T-cell (primary cell): ENCODE measurements at regions not wholly inside any gene's neighbourhood (a gene's known extent, or its start where the extent isn't known, plus 50 kb on each side); places are given as distances from the start of the nearest gene placed in this dataset.
"Not testable (repeated sequence)": the region's sequence is repeated elsewhere in the genome, so short reads cannot be mapped to it uniquely, and the experiment has no call there.

Experiments used
- ATAC-seq, 4 experiments: fragments of 200-7000 bp in 3 of 4; fragments of 150-1000 bp in 1 of 4; cut with Tn5 transposase; replicated peaks in 1 of 4; 1 replicate in 3 of 4; 2 replicates in 1 of 4; pipeline ENCODE4 v1.10.0; 2021; ENCODE audit warnings: moderate library complexity in 3 of 4, mild to moderate bottlenecking in 2 of 4, moderate number of reproducible peaks in 1 of 4
- CTCF ChIA-PET, 2 donors: fragments of 300-600 bp; sonication (Branson Sonifier 250); formaldehyde crosslinking; loops; one replicate each; lab custom pipeline; 2022; ENCODE audit warnings: antibody characterized with exemption in 2 of 2; lab: Charles Lee
- POLR2A ChIA-PET, 2 donors: fragments of 300-600 bp; sonication (Branson Sonifier 250); formaldehyde crosslinking; loops; one replicate each; lab custom pipeline; 2022; ENCODE audit warnings: antibody characterized with exemption in 2 of 2; lab: Charles Lee
- DNase-seq, 35 experiments: peaks; one replicate each; pipeline versions ENCODE4 v3.0.0 to v3.0.0-alpha.2; 2013 to 2023
- H3K27ac ChIP-seq: one replicate; pipeline ENCODE4 v1.5.1; 2013; ENCODE audit warnings: low read length
- H3K27me3 ChIP-seq, 2 experiments: replicated peaks in 1 of 2; 1 replicate in 1 of 2; 2 replicates in 1 of 2; pipeline versions ENCODE4 v1.6.1 to v1.7.0; 2013; ENCODE audit warnings: low read length in 1 of 2, mixed read lengths in 1 of 2; ENCODE audit not compliant: control insufficient read depth in 2 of 2, insufficient read depth in 2 of 2; ENCODE audit errors: extremely low read depth in 1 of 2
- H3K36me3 ChIP-seq, 2 donors: 1 replicate in 1 of 2; 2 replicates in 1 of 2; pipeline versions ENCODE4 v1.6.1 to v1.7.0; 2013; ENCODE audit warnings: low read length in 1 of 2; ENCODE audit not compliant: control insufficient read depth in 2 of 2, insufficient read depth in 1 of 2; ENCODE audit errors: extremely low read depth in 1 of 2
- H3K4me1 ChIP-seq, 2 experiments: 1 replicate in 1 of 2; 2 replicates in 1 of 2; pipeline versions ENCODE4 v1.6.1 to v1.7.0; 2013; ENCODE audit warnings: low read length in 2 of 2, mixed read lengths in 1 of 2; ENCODE audit not compliant: insufficient read depth in 2 of 2, control insufficient read depth in 1 of 2; ENCODE audit errors: extremely low read depth in 1 of 2
- H3K4me3 ChIP-seq, 2 donors: 1 replicate in 1 of 2; 2 replicates in 1 of 2; pipeline versions ENCODE4 v1.5.1 to v1.7.0; 2013; ENCODE audit warnings: mild to moderate bottlenecking in 2 of 2, low read length in 1 of 2, moderate library complexity in 1 of 2; ENCODE audit not compliant: control insufficient read depth in 1 of 2; ENCODE audit errors: extremely low read depth in 1 of 2
- H3K9me3 ChIP-seq: 2 replicates; pipeline ENCODE4 v1.7.0; 2013
- H3K27ac Mint-ChIP-seq, 2 donors: one replicate each; pipeline ENCODE4 v1.8.0; 2020 to 2021; ENCODE audit warnings: mild to moderate bottlenecking in 2 of 2, mixed read lengths in 2 of 2
- H3K27me3 Mint-ChIP-seq, 2 donors: one replicate each; pipeline ENCODE4 v1.8.0; 2021 to 2022; ENCODE audit warnings: mixed read lengths in 2 of 2
- H3K36me3 Mint-ChIP-seq: one replicate; pipeline ENCODE4 v1.8.0; 2021; ENCODE audit warnings: mixed read lengths
- H3K4me1 Mint-ChIP-seq, 3 donors: one replicate each; pipeline ENCODE4 v1.8.0; 2020 to 2022; ENCODE audit warnings: mixed read lengths in 3 of 3, mild to moderate bottlenecking in 1 of 3
- H3K4me3 Mint-ChIP-seq, 3 donors: one replicate each; pipeline ENCODE4 v1.8.0; 2020 to 2022; ENCODE audit warnings: mild to moderate bottlenecking in 3 of 3, mixed read lengths in 3 of 3, moderate library complexity in 3 of 3
- H3K9me3 Mint-ChIP-seq, 3 donors: one replicate each; pipeline ENCODE4 v1.8.0; 2020 to 2022; ENCODE audit warnings: mixed read lengths in 3 of 3
- WGBS: methylation state at CpG from one replicate; pipeline ENCODE4 v1.1.5; 2013; ENCODE audit warnings: missing lambda C conversion rate; ENCODE audit not compliant: insufficient coverage; 5-methylcytosine and 5-hydroxymethylcytosine counted together

GRCh38 chr5:163340378-163340777, 97.0 kb upstream of the CCNG1 start:
- POLR2A ChIA-PET, H3K9me3 Mint-ChIP-seq, ATAC-seq, H3K9me3 ChIP-seq, H3K4me3 Mint-ChIP-seq, H3K27me3 ChIP-seq, H3K36me3 ChIP-seq, H3K27me3 Mint-ChIP-seq, DNase-seq, H3K27ac Mint-ChIP-seq, H3K36me3 Mint-ChIP-seq, H3K27ac ChIP-seq, H3K4me1 Mint-ChIP-seq, H3K4me3 ChIP-seq, H3K4me1 ChIP-seq, CTCF ChIA-PET: not testable (repeated sequence)
- 70% methylated on average over 3 of the region's 6 CpGs for WGBS

GRCh38 chr5:163342306-163342705, 95.1 kb upstream of the CCNG1 start:
- no peaks in the 10 kb centered on the region for H3K9me3 Mint-ChIP-seq
- ATAC-seq, result no peak
- DNase-seq, result no peak
- no peaks in the 10 kb centered on the region for H3K27me3 ChIP-seq
- no peak overlapping the region for H3K27ac ChIP-seq
- 22% methylated on average over 1 of the region's 2 CpGs for WGBS
- CTCF ChIA-PET, result no interaction called here
- POLR2A ChIA-PET, result no interaction called here
- no peak overlapping the region for H3K27ac Mint-ChIP-seq
- H3K36me3 Mint-ChIP-seq, result no peaks in the 10 kb centered on the region
- H3K4me3 Mint-ChIP-seq, result no peak overlapping the region
- H3K4me1 ChIP-seq, result no peaks in the 10 kb centered on the region
- H3K36me3 ChIP-seq, result no peaks in the 10 kb centered on the region
- H3K9me3 ChIP-seq, result no peaks in the 10 kb centered on the region
- no peaks in the 10 kb centered on the region for H3K4me1 Mint-ChIP-seq
- H3K27me3 Mint-ChIP-seq, result peaks cover 3 to 7% of the 10 kb centered on the region in 2 donors
- H3K4me3 ChIP-seq, result no peak overlapping the region

DNA sequence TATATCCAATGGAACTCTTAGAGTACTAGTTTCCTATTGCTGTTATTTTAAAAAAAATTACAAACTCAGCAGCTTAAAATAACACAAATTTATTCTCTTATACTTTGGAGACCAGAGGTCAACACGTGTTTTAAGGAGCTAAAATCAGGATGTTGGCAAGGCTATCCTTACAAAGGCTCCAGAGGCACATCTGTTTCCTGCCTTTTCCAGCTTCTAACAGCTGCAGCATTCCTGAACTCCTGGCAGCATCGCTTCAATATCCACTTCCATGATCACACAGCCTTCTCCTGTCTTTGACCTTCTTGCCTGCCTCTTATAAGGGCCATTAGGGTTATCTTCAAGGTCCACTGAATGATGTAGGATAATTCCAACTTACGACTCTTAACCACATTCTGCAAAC, 92.2 kb upstream of the CCNG1 start:
- H3K27me3 ChIP-seq, result no peaks in the 10 kb centered on the region
- Mint-ChIP-seq H3K36me3 (no peaks in the 10 kb centered on the region), H3K27me3 (peaks cover 4 to 10% of the 10 kb centered on the region in 2 donors), H3K9me3 (no peaks in the 10 kb centered on the region), H3K4me3 (no peak overlapping the region), H3K27ac (no peak overlapping the region), H3K4me1 (no peaks in the 10 kb centered on the region)
- no peak overlapping the region for H3K4me3 ChIP-seq
- CTCF ChIA-PET, result no interaction called here
- H3K36me3 ChIP-seq, result no peaks in the 10 kb centered on the region
- DNase-seq (no peak), ATAC-seq (no peak)
- POLR2A ChIA-PET, result no interaction called here
- 17% methylated on average over 2 of the region's 3 CpGs for WGBS
- no peaks in the 10 kb centered on the region for H3K9me3 ChIP-seq
- H3K4me1 ChIP-seq, result no peaks in the 10 kb centered on the region
- H3K27ac ChIP-seq, result no peak overlapping the region

- no peaks in the 10 kb centered on the region for H3K36me3 ChIP-seq
- Mint-ChIP-seq H3K27me3 (peaks cover 4 to 14% of the 10 kb centered on the region in 2 donors), H3K36me3 (no peaks in the 10 kb centered on the region), H3K4me3 (no peak overlapping the region), H3K27ac (no peak overlapping the region), H3K9me3 (no peaks in the 10 kb centered on the region), H3K4me1 (no peaks in the 10 kb centered on the region)
- POLR2A ChIA-PET, result no interaction called here
- no peaks in the 10 kb centered on the region for H3K9me3 ChIP-seq
- peak in 27 of 35 experiments; percentile 4 to 64 (median 22) for DNase-seq
- no peak overlapping the region for H3K27ac ChIP-seq
- no peaks in the 10 kb centered on the region for H3K4me1 ChIP-seq
- no peaks in the 10 kb centered on the region for H3K27me3 ChIP-seq
- ATAC-seq, result peak in 1 of 4 experiments; percentile 63
- H3K4me3 ChIP-seq, result no peak overlapping the region
- CTCF ChIA-PET, result interaction anchor here (0.6 to 1.2 kb wide), 7 partner anchors 10 to 205 kb away, joined by 3 to 8 read pairs (median 5); partner anchors contain the start of gene MAT2B (in 1 of the 2)
- WGBS, result no CpG with 5 or more reads among the region's 2 CpGs
Measured at GRCh38 chr5:163347671-163348070, 89.7 kb upstream of the CCNG1 start.

GRCh38 chr5:163350083-163350482, 87.3 kb upstream of the CCNG1 start:
- no peak for ATAC-seq
- no peak overlapping the region for H3K27ac Mint-ChIP-seq

GRCh38 chr5:163352531-163352930, 84.9 kb upstream of the CCNG1 start:
- Histone ChIP-seq H3K9me3 (no peaks in the 10 kb centered on the region), H3K27ac (no peak overlapping the region), H3K27me3 (peaks cover 0 to 2% of the 10 kb centered on the region in 2 experiments), H3K36me3 (no peaks in the 10 kb centered on the region), H3K4me1 (no peaks in the 10 kb centered on the region), H3K4me3 (no peak overlapping the region)
- POLR2A ChIA-PET, result no interaction called here
- Mint-ChIP-seq H3K9me3 (no peaks in the 10 kb centered on the region), H3K27ac (no peak overlapping the region), H3K36me3 (no peaks in the 10 kb centered on the region), H3K4me1 (no peaks in the 10 kb centered on the region), H3K27me3 (peaks cover 4 to 11% of the 10 kb centered on the region in 2 donors), H3K4me3 (no peak overlapping the region)
- CTCF ChIA-PET, result interaction anchor here in 1 of 2 donors (0.5 kb wide), 1 partner anchor 20 kb away, joined by 3 read pairs; no protein-coding TSS in a partner anchor
- no CpG with 5 or more reads among the region's 1 CpG for WGBS
- no peak for ATAC-seq
- DNase-seq, result no peak

More at GRCh38 chr5:163350083-163350482, 87.3 kb upstream of the CCNG1 start:
- ChIA-PET CTCF (no interaction called here), POLR2A (no interaction called here)
- Histone ChIP-seq H3K27ac (no peak overlapping the region), H3K4me1 (no peaks in the 10 kb centered on the region), H3K36me3 (no peaks in the 10 kb centered on the region), H3K9me3 (no peaks in the 10 kb centered on the region), H3K27me3 (peaks cover 0 to 2% of the 10 kb centered on the region in 2 experiments), H3K4me3 (no peak overlapping the region)
- no peaks in the 10 kb centered on the region for H3K36me3 Mint-ChIP-seq
- DNase-seq, result no peak
- no peaks in the 10 kb centered on the region for H3K4me1 Mint-ChIP-seq
- no peak overlapping the region for H3K4me3 Mint-ChIP-seq
- peaks cover 1 to 14% of the 10 kb centered on the region in 2 donors for H3K27me3 Mint-ChIP-seq
- H3K9me3 Mint-ChIP-seq, result no peaks in the 10 kb centered on the region
- WGBS, result 43% methylated on average over 1 of the region's 2 CpGs

DNA sequence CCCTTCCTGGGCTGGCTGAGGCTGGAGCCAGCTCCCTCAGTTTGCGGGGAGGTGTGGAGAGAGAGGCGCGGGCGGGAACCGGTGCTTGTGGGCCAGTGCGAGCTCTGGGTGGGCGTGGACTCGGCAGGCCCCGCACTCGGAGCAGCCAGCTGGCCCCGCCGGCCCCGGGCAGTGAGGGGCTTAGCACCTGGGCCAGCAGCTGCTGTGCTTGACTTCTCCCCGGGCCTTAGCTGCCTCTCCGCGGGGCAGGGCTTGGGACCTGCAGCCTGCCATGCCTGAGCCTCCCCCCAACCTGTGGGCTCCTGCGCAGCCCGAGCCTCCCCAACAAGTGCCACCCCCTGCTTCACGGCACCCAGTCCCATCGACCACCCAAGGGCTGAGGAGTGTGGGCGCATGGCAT, 81.6 kb upstream of the CCNG1 start:
- H3K27ac Mint-ChIP-seq, H3K36me3 Mint-ChIP-seq, H3K4me3 ChIP-seq, H3K27me3 ChIP-seq, ATAC-seq, H3K9me3 ChIP-seq, H3K4me1 ChIP-seq, H3K36me3 ChIP-seq, H3K4me1 Mint-ChIP-seq, H3K9me3 Mint-ChIP-seq, CTCF ChIA-PET, DNase-seq, POLR2A ChIA-PET, H3K4me3 Mint-ChIP-seq, H3K27ac ChIP-seq: not testable (repeated sequence)
- WGBS, result 93% methylated on average over 21 of the region's 21 CpGs
- peaks cover 6 to 14% of the 10 kb centered on the region in 2 donors for H3K27me3 Mint-ChIP-seq
